ENCODE measurements at regions not wholly inside any gene's neighbourhood (a gene's known extent, or its start where the extent isn't known, plus 50 kb on each side); places are given as distances from the start of the nearest gene placed in this dataset.

GRCh38 chr5:18495157-18495556 lies 860.9 kb downstream of the TAF11L14 start:
- TF ChIP-seq ZEB2 (IDR thresholded peaks at IDR 0.05) (no peak), E2F4 (CRISPR knock-in tag; IDR thresholded peaks at IDR 0.05; ENCODE audit: low read depth) (no peak), JUNB (CRISPR knock-in tag; conservative IDR thresholded peaks at IDR 0.05) (no peak), SMAD3 (CRISPR knock-in tag; conservative IDR thresholded peaks at IDR 0.05) (no peak), LCOR (CRISPR knock-in tag; IDR thresholded peaks at IDR 0.05) (no peak), NFRKB (IDR thresholded peaks at IDR 0.05; ENCODE audit: low read depth) (no peak), RAD21 (CRISPR knock-in tag; conservative IDR thresholded peaks at IDR 0.05 in 1 of 2, IDR thresholded peaks at IDR 0.05 in 1 of 2) (no peak), NR2F6 (CRISPR knock-in tag; IDR thresholded peaks at IDR 0.05) (no peak), ZBTB8A (IDR thresholded peaks at IDR 0.05; ENCODE audit: partially characterized antibody) (no peak), POLR2A (conservative IDR thresholded peaks at IDR 0.05) (no peak), JUN (IDR thresholded peaks at IDR 0.05; ENCODE audit: borderline replicate concordance, low read depth, low read length) (no peak), JUN (CRISPR knock-in tag; IDR thresholded peaks at IDR 0.05; ENCODE audit: borderline replicate concordance) (no peak)
- TF ChIP-seq, protein P1, sequence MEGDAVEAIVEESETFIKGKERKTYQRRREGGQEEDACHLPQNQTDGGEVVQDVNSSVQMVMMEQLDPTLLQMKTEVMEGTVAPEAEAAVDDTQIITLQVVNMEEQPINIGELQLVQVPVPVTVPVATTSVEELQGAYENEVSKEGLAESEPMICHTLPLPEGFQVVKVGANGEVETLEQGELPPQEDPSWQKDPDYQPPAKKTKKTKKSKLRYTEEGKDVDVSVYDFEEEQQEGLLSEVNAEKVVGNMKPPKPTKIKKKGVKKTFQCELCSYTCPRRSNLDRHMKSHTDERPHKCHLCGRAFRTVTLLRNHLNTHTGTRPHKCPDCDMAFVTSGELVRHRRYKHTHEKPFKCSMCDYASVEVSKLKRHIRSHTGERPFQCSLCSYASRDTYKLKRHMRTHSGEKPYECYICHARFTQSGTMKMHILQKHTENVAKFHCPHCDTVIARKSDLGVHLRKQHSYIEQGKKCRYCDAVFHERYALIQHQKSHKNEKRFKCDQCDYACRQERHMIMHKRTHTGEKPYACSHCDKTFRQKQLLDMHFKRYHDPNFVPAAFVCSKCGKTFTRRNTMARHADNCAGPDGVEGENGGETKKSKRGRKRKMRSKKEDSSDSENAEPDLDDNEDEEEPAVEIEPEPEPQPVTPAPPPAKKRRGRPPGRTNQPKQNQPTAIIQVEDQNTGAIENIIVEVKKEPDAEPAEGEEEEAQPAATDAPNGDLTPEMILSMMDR (IDR thresholded peaks at IDR 0.05 in 2 of 3, conservative IDR thresholded peaks at IDR 0.05 in 1 of 3; ENCODE audit: insufficient read depth in 2 of 3, low read depth in 1 of 3, low read length in 3 of 3): no peak
- TF ChIP-seq, protein P2, sequence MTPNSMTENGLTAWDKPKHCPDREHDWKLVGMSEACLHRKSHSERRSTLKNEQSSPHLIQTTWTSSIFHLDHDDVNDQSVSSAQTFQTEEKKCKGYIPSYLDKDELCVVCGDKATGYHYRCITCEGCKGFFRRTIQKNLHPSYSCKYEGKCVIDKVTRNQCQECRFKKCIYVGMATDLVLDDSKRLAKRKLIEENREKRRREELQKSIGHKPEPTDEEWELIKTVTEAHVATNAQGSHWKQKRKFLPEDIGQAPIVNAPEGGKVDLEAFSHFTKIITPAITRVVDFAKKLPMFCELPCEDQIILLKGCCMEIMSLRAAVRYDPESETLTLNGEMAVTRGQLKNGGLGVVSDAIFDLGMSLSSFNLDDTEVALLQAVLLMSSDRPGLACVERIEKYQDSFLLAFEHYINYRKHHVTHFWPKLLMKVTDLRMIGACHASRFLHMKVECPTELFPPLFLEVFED (CRISPR knock-in tag; conservative IDR thresholded peaks at IDR 0.05): no peak
- TF ChIP-seq, protein P3, sequence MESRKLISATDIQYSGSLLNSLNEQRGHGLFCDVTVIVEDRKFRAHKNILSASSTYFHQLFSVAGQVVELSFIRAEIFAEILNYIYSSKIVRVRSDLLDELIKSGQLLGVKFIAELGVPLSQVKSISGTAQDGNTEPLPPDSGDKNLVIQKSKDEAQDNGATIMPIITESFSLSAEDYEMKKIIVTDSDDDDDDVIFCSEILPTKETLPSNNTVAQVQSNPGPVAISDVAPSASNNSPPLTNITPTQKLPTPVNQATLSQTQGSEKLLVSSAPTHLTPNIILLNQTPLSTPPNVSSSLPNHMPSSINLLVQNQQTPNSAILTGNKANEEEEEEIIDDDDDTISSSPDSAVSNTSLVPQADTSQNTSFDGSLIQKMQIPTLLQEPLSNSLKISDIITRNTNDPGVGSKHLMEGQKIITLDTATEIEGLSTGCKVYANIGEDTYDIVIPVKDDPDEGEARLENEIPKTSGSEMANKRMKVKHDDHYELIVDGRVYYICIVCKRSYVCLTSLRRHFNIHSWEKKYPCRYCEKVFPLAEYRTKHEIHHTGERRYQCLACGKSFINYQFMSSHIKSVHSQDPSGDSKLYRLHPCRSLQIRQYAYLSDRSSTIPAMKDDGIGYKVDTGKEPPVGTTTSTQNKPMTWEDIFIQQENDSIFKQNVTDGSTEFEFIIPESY (CRISPR knock-in tag; IDR thresholded peaks at IDR 0.05): no peak
